ENCODE measurements at regions not wholly inside any gene's neighbourhood (a gene's known extent, or its start where the extent isn't known, plus 50 kb on each side); places are given as distances from the start of the nearest gene placed in this dataset.

DNA sequence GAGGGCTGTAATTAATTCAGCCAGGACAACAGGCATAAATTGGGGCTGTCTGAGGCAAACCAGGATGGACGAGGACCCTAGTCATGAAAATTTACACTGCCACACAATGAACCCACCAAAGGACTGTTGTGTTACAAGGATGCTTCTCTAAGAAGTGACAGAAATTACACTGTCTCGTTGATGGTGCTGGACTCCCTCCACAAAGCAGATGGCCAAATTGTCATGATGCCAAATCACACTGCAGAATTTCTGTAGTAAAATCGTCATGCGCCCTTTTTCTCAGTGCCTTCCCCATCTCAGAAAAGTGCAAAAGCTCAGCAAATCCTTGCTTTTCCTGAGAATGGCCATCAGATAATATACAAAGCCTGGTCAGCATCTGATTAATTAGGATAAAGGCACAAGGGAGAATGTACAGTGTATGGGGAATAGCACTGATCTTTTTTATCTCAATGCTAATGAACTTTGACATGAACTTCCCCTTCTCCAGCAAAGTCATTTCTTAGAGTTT, 545.8 kb downstream of the CSNK1G3 start:
- TF ChIP-seq POLR2A (IDR thresholded peaks at IDR 0.05), result no peak
- TF ChIP-seq CTCF (IDR thresholded peaks at IDR 0.05), result no peak

All from lower leg skin (tissue), 3 donors.